Activated gamma-delta T cell treated with anti-CD3 and anti-CD28 coated beads, Interleukin-2, amount 50 U/mL, for 16 hours (primary cell): ENCODE measurements at regions not wholly inside any gene's neighbourhood (a gene's known extent, or its start where the extent isn't known, plus 50 kb on each side); places are given as distances from the start of the nearest gene placed in this dataset.
"Not testable (repeated sequence)": the region's sequence is repeated elsewhere in the genome, so short reads cannot be mapped to it uniquely, and the experiment has no call there.

Experiments used
- DNase-seq: peaks from one replicate; pipeline ENCODE4 v3.0.0-alpha.2; 2020; ENCODE audit warnings: low read depth

DNA sequence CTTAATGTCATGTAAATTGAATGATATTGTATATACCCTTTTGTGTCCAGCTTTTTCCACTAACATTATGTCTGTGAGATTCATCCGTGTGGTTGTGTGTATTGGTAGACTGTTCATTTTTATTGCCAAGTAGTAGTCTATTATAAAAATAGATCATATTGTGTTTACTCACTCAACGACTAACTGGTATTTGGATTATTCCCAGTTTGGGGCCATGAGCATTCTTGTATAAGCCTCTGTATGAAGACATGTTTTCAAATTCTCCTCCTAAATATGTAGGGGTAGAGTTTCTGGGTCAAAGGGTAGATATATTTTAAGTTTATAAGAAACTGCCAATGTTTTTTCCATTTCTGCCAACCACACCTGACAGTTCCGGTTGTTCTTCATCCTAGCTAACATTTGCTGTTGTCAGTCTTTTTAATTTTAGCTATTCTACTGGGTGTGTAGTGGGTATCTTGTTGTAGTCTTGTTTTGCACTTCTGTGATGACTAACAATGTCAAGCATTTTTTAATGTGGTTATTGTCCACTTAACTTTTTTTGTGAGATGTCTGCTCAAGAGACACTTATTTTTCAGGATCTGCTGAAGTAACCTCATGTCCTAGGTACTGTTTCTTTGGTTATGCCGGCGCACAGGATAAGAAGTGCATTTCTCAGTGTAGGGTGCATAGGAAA lies 93.2 kb downstream of the DACT1 start:
- DNase-seq: no peak

DNA sequence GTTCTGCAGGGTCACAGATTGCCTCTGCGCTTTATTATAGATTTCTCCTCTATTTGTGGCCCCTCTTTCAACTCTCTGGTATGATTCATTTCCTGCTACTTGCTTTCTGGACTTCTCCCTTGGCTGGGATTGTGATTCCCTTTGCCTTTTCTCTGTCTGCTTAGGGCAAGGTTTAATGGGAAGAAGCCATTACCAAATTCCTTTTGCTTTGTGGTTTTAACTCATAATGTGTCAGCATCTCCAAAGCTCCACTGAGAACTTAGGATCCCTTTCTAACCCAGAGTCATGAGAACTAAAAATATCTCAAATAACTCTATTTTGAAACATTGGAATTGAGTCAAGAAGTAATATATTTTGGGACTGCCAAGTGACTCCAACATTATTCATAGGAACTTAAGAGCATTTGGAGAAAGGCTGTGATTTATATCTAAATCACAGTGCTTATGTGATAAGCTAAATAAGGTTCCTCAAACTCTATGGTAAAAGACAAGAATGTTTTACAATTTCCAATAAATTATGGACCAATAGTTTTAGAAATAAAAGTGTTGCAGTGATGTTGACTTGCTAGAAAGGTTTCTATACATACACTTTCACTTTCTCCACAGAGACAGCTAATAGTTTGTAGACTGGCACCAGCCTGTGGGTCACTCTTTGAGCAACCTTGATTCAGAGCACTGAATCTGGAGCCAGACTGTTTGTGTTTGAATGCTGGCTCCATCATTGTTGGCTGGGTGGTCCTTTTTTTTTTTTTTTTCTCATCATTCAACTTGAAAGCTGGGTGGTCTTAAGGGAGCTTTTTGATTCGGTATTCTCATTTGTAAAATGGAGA lies 93.9 kb downstream of the DACT1 start:
- DNase-seq: no peak

DNA sequence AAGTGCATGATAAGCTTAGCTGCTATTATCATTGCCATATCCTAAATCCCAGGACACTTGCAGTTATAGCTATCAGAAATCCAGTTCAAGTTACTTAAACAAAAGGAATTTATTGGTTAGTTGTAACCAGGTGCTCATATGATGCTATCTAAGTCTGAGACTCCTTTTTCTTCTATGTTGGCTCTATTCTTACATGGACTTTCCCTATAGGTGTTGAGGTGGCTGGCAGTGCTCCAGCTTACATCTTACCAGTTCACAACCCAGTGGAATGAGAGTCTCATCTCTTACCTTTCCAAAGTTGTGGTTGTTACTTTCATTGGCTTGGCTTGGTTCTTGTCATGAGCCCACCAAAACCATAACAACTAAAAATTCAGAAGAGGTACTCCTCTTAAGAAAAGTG lies 94.6 kb downstream of the DACT1 start:
- no peak for DNase-seq

DNA sequence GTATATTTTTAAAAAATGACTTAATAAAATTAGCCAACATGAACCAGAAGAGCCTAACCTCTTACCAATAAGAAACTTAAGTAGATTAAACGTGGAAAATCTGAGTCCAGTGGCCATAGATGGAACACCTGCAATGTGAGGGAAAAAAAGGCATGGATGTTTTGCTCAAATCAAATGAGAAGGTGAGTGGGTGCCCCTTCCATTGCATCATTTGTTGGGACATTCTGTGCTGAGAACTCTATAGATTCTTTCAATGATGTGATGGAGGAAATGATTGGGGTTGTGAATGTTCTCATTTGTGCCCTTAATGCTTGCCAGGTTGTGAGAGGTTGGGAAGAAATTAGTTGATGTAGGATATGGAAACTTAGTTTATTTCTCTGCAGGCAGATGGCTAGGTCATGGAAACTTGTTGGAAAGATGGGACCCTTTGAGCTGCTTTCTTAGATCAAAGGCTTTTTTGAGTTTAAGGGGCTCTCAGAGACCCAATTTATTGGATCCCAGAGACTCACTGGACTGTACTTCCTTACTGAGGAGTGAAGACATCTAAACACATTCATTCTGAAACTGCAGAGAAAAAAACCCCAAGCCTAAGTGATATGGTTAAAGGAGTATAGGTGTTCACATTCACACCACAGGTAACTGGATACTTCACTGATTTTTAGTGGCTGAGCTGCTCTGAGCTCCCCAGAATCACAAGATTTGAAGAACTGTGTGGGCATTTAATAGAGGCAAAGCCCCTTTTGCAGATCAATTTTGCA lies 95.9 kb downstream of the DACT1 start:
- no peak for DNase-seq

DNA sequence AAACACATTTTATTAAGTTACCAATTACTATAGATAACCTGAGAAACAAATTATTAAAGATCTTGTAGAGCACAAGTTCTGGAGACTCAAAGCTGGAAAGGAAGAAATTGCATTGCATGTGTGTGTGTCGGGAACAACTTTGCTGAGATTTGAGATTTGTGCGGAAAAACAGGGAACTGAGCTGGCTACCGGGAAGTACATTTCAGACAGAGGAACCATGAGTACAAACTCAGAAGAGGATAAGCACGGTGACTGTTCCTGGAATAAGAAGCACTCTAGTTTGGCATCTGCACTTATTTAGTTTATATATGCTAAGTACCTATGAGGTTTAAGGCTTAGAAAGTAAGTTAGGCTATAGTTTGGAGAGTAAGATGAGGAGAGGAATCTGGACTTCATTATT lies 97.8 kb downstream of the DACT1 start:
- DNase-seq: no peak

DNA sequence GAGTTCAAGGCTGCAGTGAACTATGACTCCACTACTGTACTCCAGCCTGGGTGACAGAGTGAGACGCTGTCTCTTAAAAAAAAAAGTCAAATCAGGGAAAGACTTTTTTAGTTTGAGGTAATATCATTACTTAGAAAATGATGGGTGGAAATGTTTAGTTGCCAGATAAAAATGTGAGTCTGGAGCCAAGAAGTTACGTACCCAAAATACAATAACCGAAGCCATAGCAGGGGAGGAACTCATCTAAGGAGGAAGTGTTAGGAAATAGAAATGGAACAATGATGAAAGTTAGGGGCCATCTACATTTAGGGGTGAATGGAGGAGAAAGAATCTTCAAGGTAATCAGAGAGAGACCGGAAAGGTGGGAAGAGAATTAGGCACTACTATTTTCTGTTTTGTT lies 98.8 kb downstream of the DACT1 start:
- no peak for DNase-seq

DNA sequence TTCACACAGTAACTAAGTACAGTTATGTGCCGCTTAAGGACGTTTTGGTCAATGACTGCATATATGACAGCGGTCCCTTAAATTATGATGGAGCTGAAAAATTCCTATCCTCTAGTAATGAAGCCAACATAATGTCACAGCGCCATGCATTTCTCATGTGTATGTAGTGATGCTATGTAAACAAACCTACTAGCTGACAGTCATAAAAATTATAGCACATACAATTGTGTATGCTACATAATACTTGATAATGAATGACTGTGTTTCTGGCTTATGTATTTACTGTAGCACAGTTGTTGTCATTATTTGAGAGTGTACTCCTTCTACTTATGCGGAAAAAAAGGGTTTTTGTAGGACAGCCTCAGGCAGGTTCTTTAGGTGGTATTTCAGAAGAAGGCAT lies 99.7 kb downstream of the DACT1 start:
- DNase-seq: no peak

DNA sequence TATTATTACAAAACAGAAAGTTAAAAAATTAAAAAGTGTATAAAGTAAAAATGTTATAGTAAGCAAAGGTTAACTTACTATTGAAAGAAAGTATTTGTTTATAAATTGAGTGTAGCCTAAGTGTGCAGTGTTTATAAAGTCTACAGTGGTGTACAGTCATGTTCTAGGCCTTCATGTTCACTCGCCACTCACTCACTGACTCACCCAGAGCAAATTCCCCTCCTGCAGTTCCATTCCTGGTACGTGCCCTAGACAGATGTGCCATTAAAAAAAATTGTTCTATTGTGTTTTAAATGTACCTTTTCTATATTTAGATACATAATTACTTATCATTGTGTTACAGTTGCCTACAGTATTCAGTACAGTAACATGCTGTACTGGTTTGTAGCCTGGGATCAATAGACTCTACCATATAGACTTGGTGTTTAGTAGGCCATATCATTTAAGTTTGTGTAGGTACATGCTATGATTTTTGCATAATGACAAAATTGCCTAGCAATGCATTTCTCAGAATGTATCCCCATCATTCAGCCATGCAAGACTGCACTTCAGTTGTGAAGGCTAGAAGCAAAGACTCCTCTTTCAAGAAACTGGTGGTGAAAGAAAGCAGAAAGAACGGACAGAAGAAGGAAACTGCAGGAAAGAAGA lies 100.6 kb downstream of the DACT1 start:
- DNase-seq: no peak

DNA sequence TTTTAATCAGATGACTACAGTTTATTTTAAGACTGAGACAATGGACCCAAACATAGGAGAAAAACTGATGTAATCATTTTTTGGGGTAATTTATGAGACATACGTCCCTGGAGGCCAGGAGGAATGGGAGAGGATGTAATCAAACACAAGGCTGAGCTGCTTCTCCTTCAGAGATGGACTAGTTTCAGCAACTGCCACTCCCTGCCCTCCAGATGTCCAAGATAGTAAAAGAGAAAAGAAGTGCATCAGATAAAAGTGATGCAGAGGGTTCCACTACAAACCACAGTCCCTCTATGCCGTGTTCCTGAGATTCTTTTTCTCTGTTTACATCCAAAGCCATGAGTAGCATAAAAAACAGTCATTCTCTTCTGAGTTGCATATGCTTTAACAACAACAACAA lies 101.1 kb downstream of the DACT1 start:
- no peak for DNase-seq

DNA sequence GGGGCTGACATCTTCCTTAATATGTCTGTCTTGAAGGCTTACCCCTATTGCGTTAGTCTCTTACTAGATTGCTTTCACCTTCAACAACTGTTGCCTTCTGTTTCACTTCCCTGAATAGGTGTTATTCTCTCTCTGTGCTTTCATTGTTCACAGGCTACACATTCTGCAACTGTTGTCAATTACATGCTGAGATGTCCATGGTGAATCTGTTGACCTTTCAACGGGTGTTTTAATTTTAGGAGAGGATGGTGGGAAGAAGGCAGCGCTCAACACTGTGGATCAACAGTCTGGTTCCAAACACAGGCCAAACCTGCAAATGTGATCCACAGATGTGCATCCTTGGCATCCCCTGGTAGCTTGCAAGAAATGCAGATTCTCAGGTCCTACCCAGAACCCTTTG lies 101.9 kb downstream of the DACT1 start:
- no peak for DNase-seq

DNA sequence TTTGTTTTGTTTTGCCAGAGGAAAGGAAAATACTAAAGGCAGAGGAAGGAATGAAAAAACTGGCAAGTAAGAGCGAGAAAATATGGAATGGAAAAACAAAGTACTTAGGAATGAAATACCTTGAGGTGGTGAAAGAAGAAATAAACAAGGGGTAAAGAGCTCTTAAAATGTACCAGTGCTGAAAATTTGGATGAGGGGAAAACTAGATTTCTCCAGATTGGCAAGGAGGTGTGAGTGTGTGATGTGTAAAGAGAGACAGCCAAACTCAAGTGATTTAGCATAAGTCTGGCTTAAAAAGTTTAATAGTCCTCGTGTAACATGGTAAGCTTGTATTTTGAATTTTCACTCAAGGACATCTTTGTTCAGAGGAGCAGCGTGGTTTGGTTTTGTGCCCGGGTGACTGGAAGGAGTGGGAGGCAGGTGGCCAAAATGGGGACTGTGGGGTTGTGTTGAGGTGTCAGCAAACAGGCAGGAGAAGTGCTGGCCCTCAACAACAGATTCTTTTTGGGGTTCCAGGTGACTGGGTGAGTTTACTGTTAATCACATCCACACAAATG lies 102.7 kb downstream of the DACT1 start:
- DNase-seq: no peak

DNA sequence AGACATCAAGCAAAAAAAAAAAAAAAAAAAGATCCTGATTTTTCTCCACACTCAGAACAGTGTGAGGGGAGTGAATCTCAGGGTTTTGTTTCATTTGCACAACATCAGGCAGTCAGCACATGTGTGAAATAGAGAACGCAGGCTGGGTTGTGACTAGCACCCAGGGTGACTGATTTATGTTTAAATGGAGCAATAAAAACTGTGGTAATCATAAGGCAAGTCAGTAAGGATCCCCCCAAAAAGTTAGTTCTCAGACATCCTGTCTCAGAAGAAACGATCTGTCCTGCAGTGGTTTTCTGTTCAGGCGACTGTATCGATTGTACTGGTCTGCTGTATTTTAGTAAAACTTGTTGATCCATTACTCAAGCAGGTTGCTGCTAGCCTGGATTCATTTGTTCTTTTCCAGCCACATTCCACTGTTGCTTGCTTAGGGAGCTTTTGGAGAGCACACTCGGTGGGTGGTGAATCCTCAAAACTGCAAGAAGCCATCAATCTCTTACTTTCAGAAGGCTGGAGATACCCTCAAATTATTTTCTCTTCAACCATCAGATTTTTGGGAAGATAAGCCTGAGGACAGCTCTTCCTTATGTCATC lies 107.1 kb downstream of the DACT1 start:
- no peak for DNase-seq

DNA sequence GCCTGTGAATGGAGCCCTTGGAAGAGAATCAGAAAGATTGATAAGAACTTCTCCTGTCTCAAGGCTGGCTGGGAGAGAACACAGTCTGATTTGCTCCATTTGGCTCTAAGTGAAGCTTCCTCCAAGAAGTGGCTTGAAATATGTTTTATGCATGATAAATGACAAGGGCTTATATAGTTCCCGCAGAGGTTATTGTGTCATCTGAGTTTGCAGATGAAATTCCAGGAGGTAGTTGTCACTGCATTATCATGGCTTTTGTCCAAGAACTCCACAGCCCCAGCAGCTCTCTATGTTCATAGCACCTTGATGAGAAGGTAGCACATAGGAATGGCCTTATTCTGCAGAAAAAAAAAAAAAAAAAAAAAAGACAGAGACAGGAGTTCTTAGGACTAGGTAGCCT lies 108.5 kb downstream of the DACT1 start:
- DNase-seq: no peak

DNA sequence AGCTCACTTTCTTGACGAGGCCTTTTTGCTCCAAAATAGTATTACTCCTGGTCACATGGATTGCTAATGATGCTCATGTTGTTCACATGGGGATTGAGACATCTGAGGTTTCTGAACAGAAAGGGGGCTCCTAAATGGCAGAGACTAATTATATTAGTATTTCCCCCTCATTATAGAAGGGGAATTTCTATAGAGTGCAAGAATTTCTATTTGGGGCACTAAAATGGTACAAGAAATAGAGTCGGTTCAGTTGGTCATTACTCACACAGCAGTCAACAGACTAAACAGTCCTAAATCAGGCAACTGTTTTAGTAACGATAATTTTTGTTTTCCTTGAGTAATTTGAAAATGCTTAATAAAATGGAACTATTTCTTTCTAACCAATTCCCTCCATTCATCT lies 108.9 kb downstream of the DACT1 start:
- DNase-seq: no peak

DNA sequence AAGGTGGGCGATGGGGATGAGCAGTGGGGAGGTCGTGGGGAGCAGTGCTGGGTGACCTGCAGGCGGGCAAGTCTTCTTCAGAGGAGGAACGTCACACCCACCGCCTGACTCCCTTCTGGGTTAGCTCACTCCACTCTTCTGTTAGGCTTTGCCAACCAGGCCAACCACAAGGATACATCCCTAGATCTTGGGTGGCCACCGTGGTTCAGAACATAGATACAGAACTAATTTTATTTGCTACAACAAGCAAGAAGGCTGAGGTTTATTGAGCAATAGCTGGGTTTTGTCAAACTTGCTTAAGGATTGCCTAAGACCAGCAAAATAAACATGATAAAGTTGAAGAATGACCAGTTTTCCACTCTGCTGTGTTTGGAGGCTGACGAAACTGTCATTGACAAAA lies 109.4 kb downstream of the DACT1 start:
- DNase-seq: no peak

DNA sequence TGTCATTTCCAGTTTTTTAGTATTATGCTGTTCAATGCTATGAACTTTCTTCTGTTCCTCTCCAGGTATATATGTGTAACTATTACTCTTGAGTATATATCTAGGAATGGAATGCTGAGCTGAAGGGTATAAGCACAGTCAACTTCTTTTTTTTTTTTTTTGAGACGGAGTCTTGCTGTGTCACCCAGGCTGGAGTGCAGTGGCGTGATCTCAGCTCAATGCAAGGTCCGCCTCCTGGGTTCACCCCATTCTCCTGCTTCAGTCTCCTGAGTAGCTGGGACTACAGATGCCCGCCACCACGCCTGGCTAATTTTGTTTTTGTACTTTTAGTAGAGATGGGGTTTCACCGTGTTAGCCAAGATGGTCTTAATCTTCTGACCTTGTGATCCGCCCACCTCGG lies 110.5 kb downstream of the DACT1 start:
- DNase-seq: not testable (repeated sequence)

DNA sequence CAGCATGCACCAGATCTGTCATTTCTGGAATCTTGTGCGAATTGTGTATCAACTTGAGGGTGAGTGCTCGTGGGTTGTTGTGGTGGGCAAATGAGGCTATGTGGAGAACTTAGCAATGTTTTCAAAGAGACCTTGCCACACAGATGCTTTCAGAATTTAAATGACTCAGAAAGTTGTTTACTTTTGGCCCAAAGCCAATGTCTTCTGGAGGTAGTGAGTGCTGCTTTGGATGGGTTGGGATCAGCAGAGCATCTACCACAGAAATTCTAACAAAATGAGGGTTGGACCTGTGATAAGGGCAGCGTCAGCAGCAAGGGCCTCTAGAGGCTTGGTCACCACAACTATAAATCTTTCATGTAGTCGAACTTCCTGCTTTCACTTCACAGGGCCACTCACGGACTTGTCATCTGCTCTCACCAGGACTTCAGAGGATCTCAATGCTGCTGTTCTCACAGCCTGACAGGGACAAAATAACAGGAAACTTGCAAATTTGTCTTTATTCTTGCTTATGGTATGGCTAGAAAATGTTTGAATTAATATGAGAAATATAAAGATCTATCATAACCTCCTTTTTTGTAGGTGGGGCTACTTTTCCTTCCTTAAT lies 111.4 kb downstream of the DACT1 start:
- DNase-seq: no peak

DNA sequence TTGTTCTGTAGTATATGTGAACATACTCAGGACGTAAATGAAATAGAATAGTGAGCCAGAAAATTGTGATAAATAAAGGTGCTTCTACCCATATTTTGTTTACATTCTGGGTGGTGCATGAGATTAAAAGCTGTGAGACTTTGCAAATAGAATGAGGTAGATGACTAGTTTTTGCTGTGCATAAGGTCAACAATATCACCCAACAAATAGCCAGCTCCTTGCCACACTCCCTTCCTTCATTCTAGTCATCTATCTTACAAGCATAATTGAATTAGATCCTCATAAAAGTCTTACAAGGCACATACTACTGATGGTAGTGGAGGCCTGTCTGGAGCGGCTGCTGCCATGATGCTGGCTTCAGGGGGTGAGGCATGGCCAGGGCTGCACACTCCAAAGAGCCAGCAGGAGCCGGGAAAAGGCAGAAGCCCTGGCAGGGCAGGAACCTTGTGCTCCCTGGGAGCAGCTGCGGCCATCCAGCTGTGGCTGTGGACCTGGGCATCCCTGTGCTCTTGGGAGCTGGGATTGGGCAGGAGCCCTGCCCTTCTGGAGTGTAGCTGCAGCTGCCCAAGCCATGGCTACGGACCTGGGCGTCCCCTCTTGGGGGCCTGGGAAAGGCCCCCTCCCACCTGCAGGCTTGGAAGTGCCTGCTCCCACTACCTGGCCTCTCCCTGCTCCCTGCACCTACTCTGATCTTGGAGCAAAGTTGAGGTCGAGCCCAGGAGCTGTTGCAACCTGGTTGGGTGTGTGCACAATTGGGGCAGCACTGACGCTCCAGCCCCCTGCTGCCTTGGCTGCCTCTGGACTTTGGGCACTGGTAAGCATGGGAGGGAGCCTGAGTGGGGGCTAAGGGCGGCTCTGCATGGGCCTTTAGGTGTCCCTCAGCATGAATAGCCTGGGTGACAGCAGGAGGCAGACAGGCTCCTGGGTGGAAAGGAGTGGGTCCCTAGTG lies 112.8 kb downstream of the DACT1 start:
- DNase-seq: no peak

DNA sequence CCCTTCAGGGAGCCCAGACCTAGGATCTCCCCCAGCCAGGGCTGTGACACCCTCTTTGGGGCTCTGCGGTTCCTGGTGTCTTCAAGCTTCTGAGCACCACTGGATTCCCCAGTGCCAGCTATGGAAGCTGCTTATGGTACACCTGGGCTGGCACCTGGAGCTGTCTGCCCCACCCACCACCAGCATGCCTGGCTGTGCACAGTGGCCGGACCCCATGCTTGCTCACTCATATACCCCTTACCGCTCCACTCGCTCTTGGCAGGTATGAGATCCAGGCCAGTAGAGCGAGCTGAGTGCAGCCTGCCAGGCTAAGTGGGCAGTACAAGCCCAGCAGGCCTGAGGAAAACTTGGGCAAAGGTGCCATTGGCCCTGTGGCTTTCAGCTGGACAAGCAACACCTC lies 114.0 kb downstream of the DACT1 start:
- DNase-seq: no peak

DNA sequence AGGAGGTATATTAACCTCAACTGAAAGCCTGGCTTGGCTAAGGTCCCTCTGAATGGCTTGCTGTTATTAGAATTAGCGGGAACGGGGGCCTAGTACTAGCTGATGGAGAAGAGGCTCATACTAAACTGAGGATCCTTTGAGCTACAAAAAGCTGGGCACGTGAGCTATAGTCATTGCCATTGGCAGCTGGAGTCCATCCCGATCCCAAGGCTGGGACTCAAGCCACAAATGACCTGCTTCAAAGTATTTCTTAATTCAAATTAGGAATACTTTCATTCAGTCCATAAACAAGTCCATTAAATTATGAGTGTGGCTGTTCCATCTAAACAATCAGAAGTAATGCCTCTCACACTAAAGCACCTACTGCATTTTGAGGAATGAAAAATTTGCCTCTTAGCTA lies 114.5 kb downstream of the DACT1 start:
- no peak for DNase-seq
